Breast epithelium (tissue), 4 donors: ENCODE measurements at regions not wholly inside any gene's neighbourhood (a gene's known extent, or its start where the extent isn't known, plus 50 kb on each side); places are given as distances from the start of the nearest gene placed in this dataset.

Source experiments
- DNase-seq, 2 donors: peaks; one replicate each; pipeline ENCODE4 v3.0.0-alpha.2; 2019; ENCODE audit warnings: low spot score in 2 of 2
- H3K27ac ChIP-seq, 2 donors: fragments of 200-600 bp; sonication (generic) in 1 of 2; one replicate each; pipeline ENCODE4 v1.5.1; 2016 to 2019; ENCODE audit warnings: mild to moderate bottlenecking in 1 of 2
- H3K27me3 ChIP-seq, 2 donors: fragments of 200-600 bp; sonication (generic) in 1 of 2; one replicate each; pipeline versions ENCODE4 v1.5.1 to v1.6.0; 2017 to 2019; ENCODE audit warnings: control low read depth in 1 of 2, mild to moderate bottlenecking in 1 of 2
- H3K36me3 ChIP-seq: fragments of 200-600 bp; one replicate; pipeline ENCODE4 v1.5.1; 2019
- H3K4me1 ChIP-seq, 2 donors: fragments of 200-600 bp; sonication (generic); one replicate each; pipeline ENCODE4 v1.5.1; 2016 to 2019; ENCODE audit warnings: control low read depth in 1 of 2
- H3K4me3 ChIP-seq, 3 donors: fragments of 200-600 bp; sonication (generic); 1 replicate in 2 of 3; 2 replicates in 1 of 3; pipeline ENCODE4 v1.5.1; 2016 to 2019; ENCODE audit warnings: mild to moderate bottlenecking in 3 of 3, moderate library complexity in 2 of 3
- H3K9me3 ChIP-seq, 2 donors: fragments of 200-600 bp; sonication (generic) in 1 of 2; one replicate each; pipeline ENCODE4 v1.5.1; 2016 to 2019; ENCODE audit warnings: control low read depth in 1 of 2
- POLR2A ChIP-seq: fragments of 450-650 bp; IDR thresholded peaks from one replicate; pipeline ENCODE4 v1.6.1; 2016; ENCODE audit warnings: antibody characterized with exemption, mild to moderate bottlenecking, moderate library complexity
- POLR2AphosphoS5 ChIP-seq, 3 donors: sonication (generic); formaldehyde crosslinking; IDR thresholded peaks; one replicate each; pipeline ENCODE4 v1.6.1; 2017; ENCODE audit warnings: antibody characterized with exemption in 3 of 3
- intact Hi-C: fragments of 100-400 bp; cut with DNase I; formaldehyde crosslinking; loops from one replicate; pipeline ENCODE4 v1.15.1; 2023; ENCODE audit warnings: low total_unique reads
- TF ChIP-seq, protein P1 (sequence below), 3 donors: fragments of 450-650 bp; IDR thresholded peaks; one replicate each; pipeline ENCODE4 v1.5.1; 2016 to 2017; ENCODE audit warnings: antibody characterized with exemption in 3 of 3, mild to moderate bottlenecking in 3 of 3, moderate library complexity in 3 of 3

DNA sequence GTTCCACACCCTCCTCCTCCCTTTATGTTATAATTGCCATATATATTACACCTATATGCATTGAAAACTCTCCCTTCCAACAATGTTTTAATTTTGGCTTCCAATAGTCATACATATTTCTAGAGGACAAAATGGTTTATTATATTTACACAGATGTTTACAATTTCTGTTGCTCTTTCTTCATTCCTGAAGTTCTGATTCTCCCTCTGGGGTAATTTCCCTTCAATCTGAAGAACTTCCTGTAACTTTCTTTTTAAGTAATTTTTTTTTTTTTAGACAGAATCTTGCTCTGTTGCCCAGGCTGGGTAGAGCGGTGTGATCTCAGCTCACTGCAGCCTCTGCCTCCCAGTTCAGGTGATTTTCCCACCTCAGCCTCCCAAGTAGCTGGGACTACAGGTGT, 173.0 kb upstream of the MAP1B start:
- Histone ChIP-seq H3K27ac (no peak overlapping the region), H3K4me3 (no peak overlapping the region), H3K36me3 (no peaks in the 10 kb centered on the region), H3K9me3 (no peaks in the 10 kb centered on the region), H3K27me3 (no peaks in the 10 kb centered on the region), H3K4me1 (no peaks in the 10 kb centered on the region)
- no peak for TF ChIP-seq POLR2A
- TF ChIP-seq, protein P1, sequence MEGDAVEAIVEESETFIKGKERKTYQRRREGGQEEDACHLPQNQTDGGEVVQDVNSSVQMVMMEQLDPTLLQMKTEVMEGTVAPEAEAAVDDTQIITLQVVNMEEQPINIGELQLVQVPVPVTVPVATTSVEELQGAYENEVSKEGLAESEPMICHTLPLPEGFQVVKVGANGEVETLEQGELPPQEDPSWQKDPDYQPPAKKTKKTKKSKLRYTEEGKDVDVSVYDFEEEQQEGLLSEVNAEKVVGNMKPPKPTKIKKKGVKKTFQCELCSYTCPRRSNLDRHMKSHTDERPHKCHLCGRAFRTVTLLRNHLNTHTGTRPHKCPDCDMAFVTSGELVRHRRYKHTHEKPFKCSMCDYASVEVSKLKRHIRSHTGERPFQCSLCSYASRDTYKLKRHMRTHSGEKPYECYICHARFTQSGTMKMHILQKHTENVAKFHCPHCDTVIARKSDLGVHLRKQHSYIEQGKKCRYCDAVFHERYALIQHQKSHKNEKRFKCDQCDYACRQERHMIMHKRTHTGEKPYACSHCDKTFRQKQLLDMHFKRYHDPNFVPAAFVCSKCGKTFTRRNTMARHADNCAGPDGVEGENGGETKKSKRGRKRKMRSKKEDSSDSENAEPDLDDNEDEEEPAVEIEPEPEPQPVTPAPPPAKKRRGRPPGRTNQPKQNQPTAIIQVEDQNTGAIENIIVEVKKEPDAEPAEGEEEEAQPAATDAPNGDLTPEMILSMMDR (IDR thresholded peaks at IDR 0.05): no peak
- no peak for TF ChIP-seq POLR2AphosphoS5 (IDR thresholded peaks at IDR 0.05)
- DNase-seq: no peak
- intact Hi-C loops: no loop called here

- Histone ChIP-seq H3K4me1 (no peaks in the 10 kb centered on the region), H3K27me3 (no peaks in the 10 kb centered on the region), H3K27ac (no peak overlapping the region), H3K9me3 (no peaks in the 10 kb centered on the region), H3K4me3 (no peak overlapping the region), H3K36me3 (no peaks in the 10 kb centered on the region)
- intact Hi-C loops: no loop called here
- TF ChIP-seq POLR2AphosphoS5 (IDR thresholded peaks at IDR 0.05) (no peak), POLR2A (no peak)
- TF ChIP-seq, protein P1 (IDR thresholded peaks at IDR 0.05): no peak
- no peak for DNase-seq
Observed at GRCh38 chr5:71937921-71938698, 169.2 kb upstream of the MAP1B start.

DNA sequence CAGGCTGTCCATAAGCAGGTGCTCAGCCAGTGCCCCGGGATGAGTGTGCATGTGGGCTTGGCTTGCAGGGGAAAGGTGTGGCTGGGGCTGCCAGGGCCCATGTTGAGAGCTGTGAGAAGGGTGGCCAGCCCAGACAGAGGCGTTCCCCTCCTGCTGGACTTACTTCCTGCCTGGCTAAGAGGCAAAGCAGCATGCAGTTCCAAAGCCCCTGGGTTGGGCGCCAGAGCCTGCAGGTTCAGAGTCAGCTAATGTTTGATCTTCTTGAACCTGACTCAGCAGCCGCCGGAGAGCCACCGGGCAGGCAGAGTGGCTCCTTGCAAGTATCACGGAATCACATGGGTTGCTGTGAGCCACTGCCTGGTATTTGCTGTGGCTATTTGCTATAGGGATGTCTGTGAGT, 168.4 kb upstream of the MAP1B start:
- TF ChIP-seq POLR2AphosphoS5 (IDR thresholded peaks at IDR 0.05) (no peak), POLR2A (no peak)
- TF ChIP-seq, protein P1 (IDR thresholded peaks at IDR 0.05): no peak
- Histone ChIP-seq H3K36me3 (no peaks in the 10 kb centered on the region), H3K27ac (no peak overlapping the region), H3K27me3 (no peaks in the 10 kb centered on the region), H3K4me1 (no peaks in the 10 kb centered on the region), H3K4me3 (no peak overlapping the region), H3K9me3 (no peaks in the 10 kb centered on the region)
- peak; percentile 32 to 66 for DNase-seq
- intact Hi-C loops: no loop called here

DNA sequence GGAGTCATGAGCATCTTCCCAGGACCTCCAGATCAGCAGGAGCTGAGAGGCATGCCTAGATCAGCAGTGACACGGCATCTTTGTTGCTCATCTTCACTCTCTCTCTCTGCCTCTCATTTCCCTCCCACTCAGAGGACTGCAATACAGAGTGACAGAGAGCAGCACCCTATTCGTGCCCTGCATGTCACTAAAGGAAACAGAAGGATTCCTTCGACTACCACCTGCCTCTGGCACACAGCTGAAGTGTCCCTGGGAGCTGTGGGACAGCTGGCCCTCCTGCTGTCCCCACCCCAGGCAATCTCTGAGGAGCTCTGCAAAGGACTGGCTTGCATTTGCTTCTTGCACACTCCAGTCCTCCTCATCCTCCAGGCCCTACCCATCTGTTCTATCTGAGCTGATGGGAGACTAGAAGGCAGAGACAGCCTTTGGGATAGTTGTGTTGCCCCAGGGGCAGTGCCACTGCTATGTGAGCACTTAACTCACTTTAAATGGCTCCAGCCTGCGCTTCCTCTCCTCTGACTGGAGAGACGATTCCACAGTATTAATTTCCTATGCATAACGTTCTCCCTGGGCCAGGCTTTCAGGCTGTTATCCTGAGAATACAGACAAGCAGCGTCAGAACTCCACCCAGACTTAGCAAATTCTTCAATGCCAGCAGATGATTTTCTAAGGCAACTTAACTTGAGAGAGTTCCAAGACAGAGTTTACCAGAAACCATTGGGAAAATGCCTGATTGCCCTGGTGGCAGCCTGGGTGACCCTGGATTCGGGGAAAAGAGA, 167.6 kb upstream of the MAP1B start:
- Histone ChIP-seq H3K36me3 (no peaks in the 10 kb centered on the region), H3K27me3 (no peaks in the 10 kb centered on the region), H3K27ac (no peak overlapping the region), H3K9me3 (no peaks in the 10 kb centered on the region), H3K4me1 (no peaks in the 10 kb centered on the region), H3K4me3 (no peak overlapping the region)
- intact Hi-C loops: no loop called here
- no peak for DNase-seq
- TF ChIP-seq, protein P1 (IDR thresholded peaks at IDR 0.05): no peak
- no peak for TF ChIP-seq POLR2AphosphoS5 (IDR thresholded peaks at IDR 0.05)
- no peak for TF ChIP-seq POLR2A

DNA sequence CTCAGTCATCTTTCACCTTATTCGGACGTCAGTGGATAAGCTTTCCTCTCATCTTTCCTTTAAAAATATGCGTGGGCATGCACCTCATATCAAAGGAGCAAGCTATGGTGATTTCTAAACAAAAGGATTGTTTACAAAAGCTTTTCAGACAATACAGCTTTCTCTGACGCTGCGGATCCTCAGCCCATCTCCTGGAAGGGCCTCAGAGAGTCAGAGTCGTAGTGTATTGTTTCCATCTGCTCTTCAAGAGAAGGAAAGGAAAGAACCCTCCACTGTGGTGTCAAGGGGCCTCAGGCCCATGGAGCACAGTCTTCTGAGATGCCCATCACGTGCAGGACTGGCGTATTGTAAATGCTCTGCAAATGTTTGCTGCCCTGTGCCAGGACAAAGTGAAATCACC, 163.4 kb upstream of the MAP1B start:
- Histone ChIP-seq H3K27ac (no peak overlapping the region), H3K36me3 (no peaks in the 10 kb centered on the region), H3K4me1 (no peaks in the 10 kb centered on the region), H3K4me3 (no peak overlapping the region), H3K27me3 (no peaks in the 10 kb centered on the region), H3K9me3 (peaks cover 0 to 3% of the 10 kb centered on the region in 2 donors)
- intact Hi-C loops: no loop called here
- no peak for TF ChIP-seq POLR2AphosphoS5 (IDR thresholded peaks at IDR 0.05)
- TF ChIP-seq POLR2A: no peak
- TF ChIP-seq, protein P1 (IDR thresholded peaks at IDR 0.05): no peak
- no peak for DNase-seq
